Esophagus muscularis mucosa (tissue), 4 donors: ENCODE measurements at regions not wholly inside any gene's neighbourhood (a gene's known extent, or its start where the extent isn't known, plus 50 kb on each side); places are given as distances from the start of the nearest gene placed in this dataset.
A peak's percentile ranks its signal among the peaks of the same experiment; 100 is the strongest.

Experiments used
- DNase-seq: peaks from one replicate; pipeline ENCODE4 v3.0.0-alpha.2; 2017; ENCODE audit errors: extremely low spot score
- H3K27ac ChIP-seq, 4 donors: fragments of 200-600 bp; sonication (generic); replicated peaks in 1 of 4; 1 replicate in 3 of 4; 2 replicates in 1 of 4; pipeline ENCODE4 v1.5.1; 2016 to 2019; ENCODE audit warnings: mild to moderate bottlenecking in 1 of 4
- H3K27me3 ChIP-seq, 4 donors: fragments of 200-600 bp; sonication (generic); one replicate each; pipeline versions ENCODE4 v1.5.1 to v1.6.0; 2016 to 2019
- H3K36me3 ChIP-seq, 4 donors: fragments of 200-600 bp; sonication (generic); one replicate each; pipeline ENCODE4 v1.5.1; 2016 to 2019
- H3K4me1 ChIP-seq, 4 donors: fragments of 200-600 bp; sonication (generic); one replicate each; pipeline ENCODE4 v1.5.1; 2016 to 2019
- H3K4me3 ChIP-seq, 4 donors: fragments of 200-600 bp; sonication (generic); 1 replicate in 2 of 4; 2 replicates in 2 of 4; pipeline ENCODE4 v1.5.1; 2016 to 2019; ENCODE audit warnings: mild to moderate bottlenecking in 4 of 4, moderate library complexity in 1 of 4
- H3K9me3 ChIP-seq, 4 donors: fragments of 200-600 bp; sonication (generic); 1 replicate in 3 of 4; 2 replicates in 1 of 4; pipeline ENCODE4 v1.5.1; 2016 to 2019
- EP300 ChIP-seq: sonication (generic); formaldehyde crosslinking; IDR thresholded peaks from one replicate; pipeline ENCODE4 v1.6.1; 2017; ENCODE audit warnings: antibody characterized with exemption
- POLR2A ChIP-seq: fragments of 450-650 bp; IDR thresholded peaks from one replicate; pipeline ENCODE4 v1.6.1; 2017; ENCODE audit warnings: antibody characterized with exemption, moderate library complexity, mild to moderate bottlenecking, low read depth
- POLR2AphosphoS5 ChIP-seq, 2 donors: sonication (generic); formaldehyde crosslinking; IDR thresholded peaks; one replicate each; pipeline ENCODE4 v1.6.1; 2017; ENCODE audit warnings: antibody characterized with exemption in 2 of 2
- WGBS: methylation state at CpG from one replicate; pipeline ENCODE4 v1.1.5; 2018; 5-methylcytosine and 5-hydroxymethylcytosine counted together
- intact Hi-C: fragments of 100-400 bp; cut with DNase I; formaldehyde crosslinking; loops from one replicate; pipeline ENCODE4 v1.15.1; 2023
- TF ChIP-seq, protein P1 (sequence below), 3 experiments: fragments of 200-600 bp in 2 of 3; fragments of 450-650 bp in 1 of 3; sonication (generic) in 2 of 3; IDR thresholded peaks; one replicate each; pipeline ENCODE4 v1.5.1; 2017 to 2019; ENCODE audit warnings: antibody characterized with exemption in 3 of 3, mild to moderate bottlenecking in 2 of 3, moderate library complexity in 1 of 3

DNA sequence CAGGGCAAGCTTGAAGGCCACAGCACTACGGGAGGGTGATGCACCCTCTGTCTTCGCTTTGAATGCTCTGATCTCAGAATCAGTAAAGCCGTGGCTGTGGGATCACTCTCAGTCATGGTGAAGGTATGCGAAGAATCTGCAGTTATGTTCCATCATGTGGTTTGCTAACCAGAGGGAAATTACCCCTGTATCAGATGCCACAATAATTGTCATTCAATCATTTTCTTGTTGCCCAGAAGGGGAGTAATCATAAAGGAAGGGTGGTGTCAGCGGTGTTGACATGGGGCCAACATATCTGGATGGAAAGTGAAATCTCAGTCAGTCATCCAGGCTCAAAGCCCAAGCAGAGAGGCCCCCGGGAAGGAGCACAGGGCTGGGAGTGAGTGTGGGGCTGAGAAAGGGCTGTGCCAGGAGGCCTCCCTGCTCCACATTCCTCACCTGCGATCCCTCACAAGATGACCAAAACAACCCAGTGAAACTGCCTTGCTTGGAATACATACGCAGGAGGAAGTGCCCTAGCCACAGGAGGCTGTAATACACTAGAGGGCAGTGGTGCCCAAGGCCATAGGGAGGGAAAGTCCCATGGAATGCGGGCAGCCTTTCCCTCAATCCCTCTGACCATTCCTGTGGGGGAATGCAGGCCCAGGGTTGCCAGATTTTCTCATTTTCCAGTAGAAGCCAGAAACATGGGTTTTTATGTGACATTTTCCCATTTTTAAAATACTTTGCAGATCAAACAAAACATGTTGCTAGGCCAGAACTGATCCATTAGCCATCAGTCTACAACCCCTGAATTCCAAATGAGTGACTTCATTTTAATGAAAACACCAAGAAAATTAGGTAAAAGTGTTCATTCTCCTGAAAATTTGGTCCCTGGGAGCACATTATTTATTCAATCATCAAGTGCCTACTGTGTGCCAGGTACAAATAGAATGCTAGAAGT, 95.7 kb upstream of the VANGL1 start:
- Histone ChIP-seq H3K9me3 (no peaks in the 10 kb centered on the region), H3K4me1 (peaks cover 7 to 12% (median 12%) of the 10 kb centered on the region in 4 donors), H3K27ac (peak overlapping the region in 1 of 4 donors; percentile 40), H3K27me3 (no peaks in the 10 kb centered on the region), H3K4me3 (no peak overlapping the region), H3K36me3 (no peaks in the 10 kb centered on the region)
- no peak for TF ChIP-seq EP300
- TF ChIP-seq, protein P1, sequence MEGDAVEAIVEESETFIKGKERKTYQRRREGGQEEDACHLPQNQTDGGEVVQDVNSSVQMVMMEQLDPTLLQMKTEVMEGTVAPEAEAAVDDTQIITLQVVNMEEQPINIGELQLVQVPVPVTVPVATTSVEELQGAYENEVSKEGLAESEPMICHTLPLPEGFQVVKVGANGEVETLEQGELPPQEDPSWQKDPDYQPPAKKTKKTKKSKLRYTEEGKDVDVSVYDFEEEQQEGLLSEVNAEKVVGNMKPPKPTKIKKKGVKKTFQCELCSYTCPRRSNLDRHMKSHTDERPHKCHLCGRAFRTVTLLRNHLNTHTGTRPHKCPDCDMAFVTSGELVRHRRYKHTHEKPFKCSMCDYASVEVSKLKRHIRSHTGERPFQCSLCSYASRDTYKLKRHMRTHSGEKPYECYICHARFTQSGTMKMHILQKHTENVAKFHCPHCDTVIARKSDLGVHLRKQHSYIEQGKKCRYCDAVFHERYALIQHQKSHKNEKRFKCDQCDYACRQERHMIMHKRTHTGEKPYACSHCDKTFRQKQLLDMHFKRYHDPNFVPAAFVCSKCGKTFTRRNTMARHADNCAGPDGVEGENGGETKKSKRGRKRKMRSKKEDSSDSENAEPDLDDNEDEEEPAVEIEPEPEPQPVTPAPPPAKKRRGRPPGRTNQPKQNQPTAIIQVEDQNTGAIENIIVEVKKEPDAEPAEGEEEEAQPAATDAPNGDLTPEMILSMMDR (IDR thresholded peaks at IDR 0.05) = peak; percentile 35 to 52 (median 36)
- intact Hi-C loops = no loop called here
- DNase-seq = no peak
- WGBS = 47% methylated on average over 9 of the region's 9 CpGs

DNA sequence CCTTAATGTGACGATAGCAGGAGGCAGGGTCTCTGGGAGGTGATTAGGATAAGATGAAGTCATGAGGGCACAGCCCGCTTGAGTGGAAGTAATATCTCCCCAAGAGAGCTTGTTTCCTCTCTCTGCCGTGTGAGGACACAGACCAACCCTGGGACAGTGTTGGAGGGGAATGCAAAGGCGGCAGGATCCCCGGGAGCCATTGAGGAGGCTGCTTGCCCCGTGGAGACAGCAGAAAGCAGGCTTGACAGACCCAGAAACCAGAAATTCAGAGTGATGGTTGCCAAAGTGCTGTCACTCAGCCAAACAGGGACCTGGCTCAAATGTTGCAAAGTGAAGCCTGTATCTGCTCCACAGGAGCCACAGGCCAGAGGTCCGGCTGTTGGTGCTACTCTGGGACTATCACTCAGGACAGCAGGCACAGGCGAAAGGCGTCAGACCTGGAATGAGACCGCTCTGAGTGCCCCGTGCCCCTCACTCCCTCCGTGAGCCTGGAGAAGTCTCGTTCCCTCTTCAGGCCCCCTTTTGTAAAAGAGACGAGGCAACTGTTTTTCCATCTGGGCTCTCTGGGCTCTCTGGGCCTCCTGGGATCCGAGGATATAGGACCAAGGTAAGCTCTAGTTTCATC, 96.6 kb upstream of the VANGL1 start:
- intact Hi-C loops = no loop called here
- Histone ChIP-seq H3K27ac (no peak overlapping the region), H3K4me3 (no peak overlapping the region), H3K4me1 (peaks cover 7 to 12% (median 12%) of the 10 kb centered on the region in 4 donors), H3K36me3 (no peaks in the 10 kb centered on the region), H3K9me3 (no peaks in the 10 kb centered on the region), H3K27me3 (no peaks in the 10 kb centered on the region)
- no peak for TF ChIP-seq POLR2AphosphoS5 (IDR thresholded peaks at IDR 0.05)
- TF ChIP-seq EP300 = no peak
- TF ChIP-seq, protein P1 (IDR thresholded peaks at IDR 0.05) = no peak
- no peak for TF ChIP-seq POLR2A
- no peak for DNase-seq
- WGBS = 79% methylated on average over 6 of the region's 15 CpGs

DNA sequence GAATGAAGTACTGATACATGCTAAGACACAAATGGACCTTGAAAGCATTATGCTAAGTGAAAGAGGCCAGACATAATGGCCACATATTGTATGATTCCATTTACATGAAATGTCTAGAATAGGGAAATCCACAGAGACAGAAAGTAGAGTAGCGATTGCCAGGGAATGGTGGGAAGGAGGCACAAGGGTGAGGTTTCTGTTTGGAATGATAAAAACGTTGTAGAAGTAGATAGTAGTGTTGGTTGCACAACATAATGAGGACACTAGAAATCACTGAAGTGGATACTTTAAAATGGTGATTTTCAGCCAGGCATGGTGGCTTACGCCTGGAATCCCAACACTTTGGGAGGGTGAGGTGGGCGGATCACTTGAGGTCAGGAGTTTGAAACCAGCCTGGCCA, 97.6 kb upstream of the VANGL1 start:
- 85% methylated on average over 4 of the region's 4 CpGs for WGBS
- no peaks in the 10 kb centered on the region for H3K27me3 ChIP-seq
- H3K4me3 ChIP-seq = no peak overlapping the region
- no peak for DNase-seq
- H3K27ac ChIP-seq = no peak overlapping the region
- intact Hi-C loops = no loop called here
- no peaks in the 10 kb centered on the region for H3K36me3 ChIP-seq
- H3K4me1 ChIP-seq = peaks cover 7 to 12% (median 12%) of the 10 kb centered on the region in 4 donors
- H3K9me3 ChIP-seq = no peaks in the 10 kb centered on the region
- TF ChIP-seq, protein P1 (IDR thresholded peaks at IDR 0.05) = no peak
- TF ChIP-seq POLR2A (no peak), POLR2AphosphoS5 (IDR thresholded peaks at IDR 0.05) (no peak), EP300 (no peak)

DNA sequence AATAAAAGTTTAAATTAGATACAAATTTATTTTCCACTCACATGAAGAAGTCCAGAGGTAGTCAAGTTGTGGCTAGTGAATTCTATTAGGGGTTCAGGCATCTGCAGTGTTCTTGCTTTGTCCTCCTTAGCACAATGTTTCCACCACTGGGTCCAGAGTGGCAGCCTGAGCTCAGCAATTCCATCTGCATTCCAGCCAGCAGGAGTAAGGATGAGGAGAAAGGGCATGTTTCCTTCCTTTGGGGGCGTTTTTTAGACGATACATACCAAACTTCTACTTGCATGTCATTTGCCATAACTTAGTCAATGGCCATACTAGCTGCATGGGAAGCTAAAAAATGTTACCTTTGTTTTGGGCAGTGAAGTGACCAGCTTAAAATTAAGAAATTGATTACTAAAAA, 98.5 kb upstream of the VANGL1 start:
- Histone ChIP-seq H3K36me3 (no peaks in the 10 kb centered on the region), H3K4me3 (no peak overlapping the region), H3K27me3 (no peaks in the 10 kb centered on the region), H3K9me3 (no peaks in the 10 kb centered on the region), H3K27ac (no peak overlapping the region), H3K4me1 (peaks cover 7 to 12% (median 12%) of the 10 kb centered on the region in 4 donors)
- no peak for DNase-seq
- 96% methylated on average over 2 of the region's 2 CpGs for WGBS
- TF ChIP-seq EP300 (no peak), POLR2A (no peak), POLR2AphosphoS5 (IDR thresholded peaks at IDR 0.05) (no peak)
- TF ChIP-seq, protein P1 (IDR thresholded peaks at IDR 0.05) = no peak
- intact Hi-C loops = no loop called here
